ENCODE measurements at regions not wholly inside any gene's neighbourhood (a gene's known extent, or its start where the extent isn't known, plus 50 kb on each side); places are given as distances from the start of the nearest gene placed in this dataset.

GRCh38 chr4:30632751-30633150 lies 87.4 kb upstream of the PCDH7 start:
- TF ChIP-seq, protein P1, sequence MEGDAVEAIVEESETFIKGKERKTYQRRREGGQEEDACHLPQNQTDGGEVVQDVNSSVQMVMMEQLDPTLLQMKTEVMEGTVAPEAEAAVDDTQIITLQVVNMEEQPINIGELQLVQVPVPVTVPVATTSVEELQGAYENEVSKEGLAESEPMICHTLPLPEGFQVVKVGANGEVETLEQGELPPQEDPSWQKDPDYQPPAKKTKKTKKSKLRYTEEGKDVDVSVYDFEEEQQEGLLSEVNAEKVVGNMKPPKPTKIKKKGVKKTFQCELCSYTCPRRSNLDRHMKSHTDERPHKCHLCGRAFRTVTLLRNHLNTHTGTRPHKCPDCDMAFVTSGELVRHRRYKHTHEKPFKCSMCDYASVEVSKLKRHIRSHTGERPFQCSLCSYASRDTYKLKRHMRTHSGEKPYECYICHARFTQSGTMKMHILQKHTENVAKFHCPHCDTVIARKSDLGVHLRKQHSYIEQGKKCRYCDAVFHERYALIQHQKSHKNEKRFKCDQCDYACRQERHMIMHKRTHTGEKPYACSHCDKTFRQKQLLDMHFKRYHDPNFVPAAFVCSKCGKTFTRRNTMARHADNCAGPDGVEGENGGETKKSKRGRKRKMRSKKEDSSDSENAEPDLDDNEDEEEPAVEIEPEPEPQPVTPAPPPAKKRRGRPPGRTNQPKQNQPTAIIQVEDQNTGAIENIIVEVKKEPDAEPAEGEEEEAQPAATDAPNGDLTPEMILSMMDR (conservative IDR thresholded peaks at IDR 0.05; ENCODE audit: low read length), result no peak
- H3K4me3 ChIP-seq (ENCODE audit: low read length), result no peak overlapping the region
- DNase-seq (ENCODE audit: low read depth), result no peak

- no peak for DNase-seq (ENCODE audit: low read depth)
- TF ChIP-seq, protein P1 (conservative IDR thresholded peaks at IDR 0.05; ENCODE audit: low read length), result no peak
- H3K4me3 ChIP-seq (ENCODE audit: low read length), result no peak overlapping the region
Measured at GRCh38 chr4:30641345-30641744, 78.8 kb upstream of the PCDH7 start.

- TF ChIP-seq, protein P1 (conservative IDR thresholded peaks at IDR 0.05; ENCODE audit: low read length), result no peak
- no peak for DNase-seq (ENCODE audit: low read depth)
- no peak overlapping the region for H3K4me3 ChIP-seq (ENCODE audit: low read length)
Measured at GRCh38 chr4:30642567-30642966, 77.6 kb upstream of the PCDH7 start.

DNA sequence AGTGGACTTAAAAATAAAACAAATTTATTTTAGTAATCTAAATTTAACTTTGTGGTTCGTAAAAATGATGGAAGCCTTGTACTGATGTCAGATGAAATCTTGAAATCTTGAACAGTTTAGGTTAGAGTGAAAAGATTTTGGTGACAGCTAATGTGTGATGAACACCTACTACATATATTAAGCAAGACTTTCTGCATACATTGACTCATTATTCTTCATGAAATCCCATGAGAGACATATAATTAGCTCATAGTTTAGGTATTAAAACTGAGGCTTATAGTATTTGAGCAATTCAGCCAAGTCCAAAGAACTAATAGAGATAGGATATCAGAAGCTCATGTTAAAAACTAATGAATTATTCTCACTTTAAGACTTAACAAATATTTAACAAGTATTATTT lies 66.9 kb upstream of the PCDH7 start:
- TF ChIP-seq, protein P1 (conservative IDR thresholded peaks at IDR 0.05; ENCODE audit: low read length), result no peak
- no peak for DNase-seq (ENCODE audit: low read depth)
- H3K4me3 ChIP-seq (ENCODE audit: low read length), result no peak overlapping the region

DNA sequence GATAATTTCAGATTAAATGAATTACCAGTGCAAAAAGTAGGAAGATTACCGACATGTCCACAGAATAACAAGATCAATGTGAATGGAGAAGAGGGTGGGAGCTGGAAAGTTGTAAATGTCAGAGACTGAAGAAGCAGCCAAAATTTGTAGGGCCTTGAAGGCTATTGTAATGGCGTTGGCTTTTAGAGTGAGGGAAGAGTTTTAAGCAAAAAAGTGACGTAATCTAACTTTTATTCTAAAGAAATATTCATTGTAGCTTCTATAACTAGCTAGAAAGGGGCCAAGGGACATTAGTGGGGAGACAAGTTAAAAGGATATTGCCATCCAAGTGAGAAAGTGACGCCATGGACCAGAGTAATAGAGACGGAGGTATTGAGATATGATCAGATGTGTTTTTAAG lies 63.3 kb upstream of the PCDH7 start:
- TF ChIP-seq, protein P1 (conservative IDR thresholded peaks at IDR 0.05; ENCODE audit: low read length), result no peak
- DNase-seq (ENCODE audit: low read depth), result no peak
- H3K4me3 ChIP-seq (ENCODE audit: low read length), result no peak overlapping the region

DNA sequence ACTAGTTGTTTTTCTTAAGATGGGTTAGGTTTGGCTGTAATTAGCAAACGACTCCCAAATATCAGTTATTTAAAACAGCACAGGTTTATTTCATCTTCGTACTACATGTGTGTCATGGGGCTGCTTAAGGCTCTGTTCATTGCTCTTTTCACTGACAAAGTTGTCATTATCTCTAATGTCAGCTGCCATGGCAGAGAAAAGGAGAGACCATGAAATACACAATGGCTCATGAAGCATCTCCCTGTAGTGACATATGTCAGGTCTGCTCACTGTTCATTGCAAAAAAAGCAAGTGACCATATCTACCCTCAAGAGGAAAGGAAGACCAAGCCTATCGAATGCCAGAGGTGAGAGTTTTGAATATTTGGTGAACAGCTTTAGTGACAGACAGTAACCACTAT lies 52.2 kb upstream of the PCDH7 start:
- DNase-seq (ENCODE audit: low read depth), result no peak
- H3K4me3 ChIP-seq (ENCODE audit: low read length), result no peak overlapping the region
- TF ChIP-seq, protein P1 (conservative IDR thresholded peaks at IDR 0.05; ENCODE audit: low read length), result no peak

DNA sequence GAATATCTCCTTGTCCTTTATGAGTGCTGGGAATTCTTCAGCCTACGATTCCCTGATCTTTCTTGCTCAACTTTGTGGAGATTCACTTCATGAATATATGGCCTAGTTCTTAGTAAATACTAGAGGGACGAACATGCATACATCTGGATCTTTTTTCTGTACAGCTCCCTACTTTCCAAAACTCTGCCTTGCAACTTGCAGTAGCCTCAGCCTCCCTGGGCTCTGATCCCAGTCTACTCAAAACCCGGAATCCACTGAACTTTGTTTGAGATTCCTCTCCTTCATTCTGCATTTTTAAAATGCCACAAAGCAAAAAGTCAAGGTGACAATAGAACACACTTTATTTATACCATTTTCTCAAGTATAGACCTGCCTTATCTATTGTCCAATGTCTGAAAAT lies 50.0 kb upstream of the PCDH7 start:
- DNase-seq (ENCODE audit: low read depth), result no peak
- no peak overlapping the region for H3K4me3 ChIP-seq (ENCODE audit: low read length)
- TF ChIP-seq, protein P1 (conservative IDR thresholded peaks at IDR 0.05; ENCODE audit: low read length), result no peak

Data from AG10803 (cell line).